ENCODE measurements at regions not wholly inside any gene's neighbourhood (a gene's known extent, or its start where the extent isn't known, plus 50 kb on each side); places are given as distances from the start of the nearest gene placed in this dataset.

GRCh38 chr2:8458503-8459459, 223.1 kb upstream of the ID2 start (continued):
- TF ChIP-seq FOSB (CRISPR knock-in tag; IDR thresholded peaks at IDR 0.05) (no peak), POLR2AphosphoS2 (conservative IDR thresholded peaks at IDR 0.05; ENCODE audit: low read length) (no peak), SREBF2 (IDR thresholded peaks at IDR 0.05) (no peak), KDM5A (IDR thresholded peaks at IDR 0.05) (no peak), HDAC2 (IDR thresholded peaks at IDR 0.05) (no peak), HEYL (CRISPR knock-in tag; IDR thresholded peaks at IDR 0.05) (no peak), CBX8 (IDR thresholded peaks at IDR 0.05) (no peak), CEBPB (IDR thresholded peaks at IDR 0.05) (no peak)

GRCh38 chr2:8459474-8459873, 222.4 kb upstream of the ID2 start:
- Histone ChIP-seq H3K4me3 (no peak overlapping the region), H3K4me2 (no peak overlapping the region), H3K27ac (no peak overlapping the region), H3K9me3 (no peaks in the 10 kb centered on the region), H3K4me1 (no peaks in the 10 kb centered on the region)
- no peak for DNase-seq (ENCODE audit: low read depth in 1 of 2, low spot score in 1 of 2)
- no peak for ATAC-seq
- no peak for TF ChIP-seq RAD21 (conservative IDR thresholded peaks at IDR 0.05 in 1 of 2, IDR thresholded peaks at IDR 0.05 in 1 of 2)
- TF ChIP-seq ATOH8 (CRISPR knock-in tag; IDR thresholded peaks at IDR 0.05; ENCODE audit: low read depth), result no peak
- no peak for TF ChIP-seq JUNB (IDR thresholded peaks at IDR 0.05)
- no peak for TF ChIP-seq EHF (CRISPR knock-in tag; IDR thresholded peaks at IDR 0.05)
- TF ChIP-seq MAZ (IDR thresholded peaks at IDR 0.05; ENCODE audit: borderline replicate concordance, low read depth, low read length), result no peak
- TF ChIP-seq ESRRA (IDR thresholded peaks at IDR 0.05; ENCODE audit: borderline replicate concordance, low read length), result no peak
- TF ChIP-seq EP300 (IDR thresholded peaks at IDR 0.05), result no peak
- TF ChIP-seq ZFP36 (IDR thresholded peaks at IDR 0.05; ENCODE audit: borderline replicate concordance, partially characterized antibody), result no peak
- no peak for TF ChIP-seq EHMT2 (IDR thresholded peaks at IDR 0.05; ENCODE audit: low read depth)
- TF ChIP-seq ZC3H11A (IDR thresholded peaks at IDR 0.05), result no peak
- no peak for TF ChIP-seq KDM5A (IDR thresholded peaks at IDR 0.05)
- no peak for TF ChIP-seq TFCP2L1 (CRISPR knock-in tag; IDR thresholded peaks at IDR 0.05)
- TF ChIP-seq HDAC2 (IDR thresholded peaks at IDR 0.05), result no peak
- no peak for TF ChIP-seq NPAS2 (CRISPR knock-in tag; IDR thresholded peaks at IDR 0.05; ENCODE audit: borderline replicate concordance)
- TF ChIP-seq REST (IDR thresholded peaks at IDR 0.05), result no peak
- no peak for TF ChIP-seq NFE2L2 (conservative IDR thresholded peaks at IDR 0.05; ENCODE audit: low read length)
- ChIA-PET CTCF (no interaction called here), POLR2A (no interaction called here)
- WGBS (ENCODE audit: missing lambda C conversion rate), result 87% methylated on average over 3 of the region's 3 CpGs
- FAIRE-seq, result no peak
